MCF 10A (cell line): ENCODE measurements at regions not wholly inside any gene's neighbourhood (a gene's known extent, or its start where the extent isn't known, plus 50 kb on each side); places are given as distances from the start of the nearest gene placed in this dataset.
"Not testable (repeated sequence)": the region's sequence is repeated elsewhere in the genome, so short reads cannot be mapped to it uniquely, and the experiment has no call there.

Experiments
- BruUV-seq: library from RNA; stranded (reverse); fragments of 400-500 nt; replicated peaks from 2 replicates; lab custom pipeline; 2021; lab: Mats Ljungman, UMichigan
- CTCF ChIA-PET: fragments of 300-600 bp; sonication (Branson Sonifier 250); formaldehyde crosslinking; extraction: SDS; loops from one replicate; lab custom pipeline; 2021; ENCODE audit warnings: antibody characterized with exemption, inconsistent platforms; lab: Yijun Ruan, JAX
- POLR2A ChIA-PET: fragments of 300-600, 350-650 bp; sonication (Branson Sonifier 250); formaldehyde crosslinking; extraction: SDS; loops from one replicate; lab custom pipeline; 2020; ENCODE audit warnings: antibody characterized with exemption, inconsistent platforms; lab: Yijun Ruan, JAX
- DNase-seq: peaks from one replicate; pipeline ENCODE4 v3.0.0-alpha.2; 2018; ENCODE audit not compliant: unreplicated experiment
- H3K27ac Mint-ChIP-seq: one replicate; pipeline ENCODE4 v1.8.0; 2022; ENCODE audit warnings: mild to moderate bottlenecking, low read depth, mixed read lengths; ENCODE audit not compliant: unreplicated experiment
- H3K27me3 Mint-ChIP-seq: one replicate; pipeline ENCODE4 v1.8.0; 2022; ENCODE audit warnings: mixed read lengths; ENCODE audit not compliant: insufficient read depth, unreplicated experiment
- H3K36me3 Mint-ChIP-seq: one replicate; pipeline ENCODE4 v1.8.0; 2022; ENCODE audit warnings: mild to moderate bottlenecking, moderate library complexity, mixed read lengths; ENCODE audit not compliant: insufficient read depth, unreplicated experiment
- H3K4me1 Mint-ChIP-seq: one replicate; pipeline ENCODE4 v1.8.0; 2022; ENCODE audit warnings: mixed read lengths; ENCODE audit not compliant: insufficient read depth, unreplicated experiment
- H3K4me3 Mint-ChIP-seq: one replicate; pipeline ENCODE4 v1.8.0; 2022; ENCODE audit warnings: mild to moderate bottlenecking, moderate library complexity, mixed read lengths; ENCODE audit not compliant: unreplicated experiment
- H3K9me3 Mint-ChIP-seq: one replicate; pipeline ENCODE4 v1.8.0; 2022; ENCODE audit warnings: mixed read lengths; ENCODE audit not compliant: unreplicated experiment
- intact Hi-C: fragments of 100-400 bp; cut with micrococcal nuclease; formaldehyde crosslinking; loops from 2 replicates; pipeline ENCODE4 v1.14.1; 2022
- TF ChIP-seq, protein P1 (sequence below): fragments of 200-600 bp; IDR thresholded peaks from one replicate; pipeline ENCODE4 v1.8.0; 2022; ENCODE audit warnings: antibody characterized with exemption, mild to moderate bottlenecking; ENCODE audit not compliant: unreplicated experiment

DNA sequence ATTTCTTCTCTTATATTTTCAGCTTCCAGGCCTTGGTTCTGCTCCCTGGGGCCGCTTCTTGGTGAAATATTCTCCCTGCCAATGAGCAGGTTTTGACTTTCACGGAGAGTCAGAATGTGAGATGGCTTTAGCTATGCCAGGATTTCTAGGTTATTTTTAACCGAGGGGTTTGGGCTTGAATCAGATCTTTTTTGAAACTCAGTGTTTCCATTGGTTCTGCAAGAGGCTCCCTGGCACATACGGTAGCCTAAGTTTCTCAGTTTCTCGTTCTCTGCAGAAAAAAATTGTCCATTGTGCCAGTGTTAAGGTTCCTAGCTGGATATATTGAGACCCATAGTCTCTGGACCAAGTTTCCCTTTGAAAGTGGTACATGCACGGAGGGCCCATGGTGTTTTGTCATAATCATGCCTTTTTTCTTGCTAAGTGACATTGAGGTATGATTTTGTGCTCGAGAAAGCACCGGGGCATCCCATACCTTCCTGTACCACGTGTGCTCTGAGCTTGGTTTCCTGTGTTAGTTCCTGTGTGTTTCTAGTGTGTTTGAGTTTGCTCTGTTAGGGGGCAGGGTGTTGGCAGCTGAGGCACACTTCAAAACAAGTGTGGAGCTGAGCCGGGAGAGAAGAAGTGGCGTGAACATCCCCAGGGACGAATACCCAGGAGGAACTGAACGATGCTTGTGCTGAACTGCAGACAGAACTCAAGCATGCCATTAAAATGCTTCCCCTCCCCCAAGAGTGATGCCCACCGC is 127.2 kb downstream of the HS3ST3B1 start:
- BruUV-seq, result no TSS peak
- no peaks in the 10 kb centered on the region for H3K9me3 Mint-ChIP-seq
- no peaks in the 10 kb centered on the region for H3K27me3 Mint-ChIP-seq
- no peak overlapping the region for H3K4me3 Mint-ChIP-seq
- ChIA-PET POLR2A (interaction anchor here (1.3 kb wide), 1 partner anchor 685 kb away, joined by 3 read pairs; no protein-coding TSS in a partner anchor), CTCF (interaction anchor here (0.6 kb wide), 1 partner anchor 417 kb away, joined by 3 read pairs; no protein-coding TSS in a partner anchor)
- H3K4me1 Mint-ChIP-seq, result peaks cover 8% of the 10 kb centered on the region
- H3K36me3 Mint-ChIP-seq, result no peaks in the 10 kb centered on the region
- DNase-seq, result no peak
- TF ChIP-seq, protein P1, sequence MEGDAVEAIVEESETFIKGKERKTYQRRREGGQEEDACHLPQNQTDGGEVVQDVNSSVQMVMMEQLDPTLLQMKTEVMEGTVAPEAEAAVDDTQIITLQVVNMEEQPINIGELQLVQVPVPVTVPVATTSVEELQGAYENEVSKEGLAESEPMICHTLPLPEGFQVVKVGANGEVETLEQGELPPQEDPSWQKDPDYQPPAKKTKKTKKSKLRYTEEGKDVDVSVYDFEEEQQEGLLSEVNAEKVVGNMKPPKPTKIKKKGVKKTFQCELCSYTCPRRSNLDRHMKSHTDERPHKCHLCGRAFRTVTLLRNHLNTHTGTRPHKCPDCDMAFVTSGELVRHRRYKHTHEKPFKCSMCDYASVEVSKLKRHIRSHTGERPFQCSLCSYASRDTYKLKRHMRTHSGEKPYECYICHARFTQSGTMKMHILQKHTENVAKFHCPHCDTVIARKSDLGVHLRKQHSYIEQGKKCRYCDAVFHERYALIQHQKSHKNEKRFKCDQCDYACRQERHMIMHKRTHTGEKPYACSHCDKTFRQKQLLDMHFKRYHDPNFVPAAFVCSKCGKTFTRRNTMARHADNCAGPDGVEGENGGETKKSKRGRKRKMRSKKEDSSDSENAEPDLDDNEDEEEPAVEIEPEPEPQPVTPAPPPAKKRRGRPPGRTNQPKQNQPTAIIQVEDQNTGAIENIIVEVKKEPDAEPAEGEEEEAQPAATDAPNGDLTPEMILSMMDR, result no peak
- H3K27ac Mint-ChIP-seq, result no peak overlapping the region
- intact Hi-C loops, result no loop called here

DNA sequence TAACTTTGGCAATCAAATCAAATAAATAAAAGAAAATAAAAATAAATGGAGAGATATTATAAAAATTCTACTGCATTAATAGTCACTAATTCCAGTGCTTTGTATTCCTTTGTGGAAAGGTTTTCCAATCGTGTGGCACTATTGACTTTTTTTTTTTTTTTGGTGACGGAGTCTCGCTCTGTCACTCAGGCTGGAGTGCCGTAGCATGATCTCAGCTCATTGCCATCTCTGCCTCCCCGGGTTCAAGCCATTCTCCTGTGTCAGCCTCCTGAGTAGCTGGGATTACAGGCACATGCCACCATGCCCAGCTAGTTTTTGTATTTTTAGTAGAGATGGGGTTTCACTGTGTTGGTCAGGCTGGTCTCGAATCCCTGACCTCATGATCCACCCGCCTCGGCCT is 122.3 kb downstream of the HS3ST3B1 start:
- H3K4me3 Mint-ChIP-seq, POLR2A ChIA-PET, H3K36me3 Mint-ChIP-seq, H3K27me3 Mint-ChIP-seq, H3K4me1 Mint-ChIP-seq, H3K27ac Mint-ChIP-seq, intact Hi-C loops, H3K9me3 Mint-ChIP-seq, CTCF ChIA-PET, BruUV-seq, DNase-seq: not testable (repeated sequence)

DNA sequence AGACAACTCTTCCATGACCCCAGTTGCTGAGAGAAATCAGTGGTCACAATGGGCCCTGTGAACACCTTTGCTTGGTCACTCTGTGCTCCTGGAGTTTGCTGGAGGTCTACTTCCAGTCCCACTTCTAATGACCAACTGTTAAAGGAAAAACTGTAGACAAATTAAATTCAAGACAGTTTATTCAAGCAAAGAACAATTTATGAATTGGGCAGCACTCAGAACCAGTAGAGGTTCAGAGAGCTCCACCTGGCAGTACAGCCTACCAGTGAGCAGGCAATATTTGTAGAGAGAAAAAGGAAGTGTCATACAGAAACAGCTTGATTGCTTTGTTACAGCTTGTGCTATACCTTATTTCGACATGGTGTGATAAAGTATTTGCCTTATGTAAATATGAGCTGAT is 116.5 kb downstream of the HS3ST3B1 start:
- CTCF ChIA-PET, result no interaction called here
- Mint-ChIP-seq H3K9me3 (no peaks in the 10 kb centered on the region), H3K4me3 (no peak overlapping the region), H3K27me3 (no peaks in the 10 kb centered on the region), H3K27ac (no peak overlapping the region), H3K36me3 (no peaks in the 10 kb centered on the region), H3K4me1 (no peaks in the 10 kb centered on the region)
- TF ChIP-seq, protein P1, result no peak
- intact Hi-C loops, result no loop called here
- DNase-seq, result no peak
- BruUV-seq, result no TSS peak
- POLR2A ChIA-PET, result no interaction called here

DNA sequence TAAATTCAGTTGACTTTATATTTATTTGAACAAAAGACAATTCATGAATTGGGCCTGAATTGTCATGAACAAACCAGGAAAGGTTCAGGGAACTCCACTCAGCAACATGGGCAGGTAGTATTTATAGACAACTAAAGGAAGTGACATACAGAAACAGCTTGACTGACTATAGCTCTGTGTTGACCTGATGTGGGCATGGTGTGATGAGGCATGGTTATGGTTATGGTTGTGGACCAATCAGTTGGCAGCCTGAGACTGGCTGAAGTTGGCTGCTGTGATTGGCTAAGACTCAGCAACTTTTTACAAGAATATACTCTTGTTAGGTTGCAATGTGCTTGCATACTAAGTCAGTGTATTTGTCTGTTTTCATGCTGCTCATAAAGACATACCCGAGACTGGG is 108.4 kb downstream of the HS3ST3B1 start:
- no peak for DNase-seq
- CTCF ChIA-PET, result no interaction called here
- intact Hi-C loops, result no loop called here
- POLR2A ChIA-PET, result no interaction called here
- TF ChIP-seq, protein P1, result no peak
- H3K4me3 Mint-ChIP-seq, result no peak overlapping the region
- no peak overlapping the region for H3K27ac Mint-ChIP-seq
- H3K9me3 Mint-ChIP-seq, result no peaks in the 10 kb centered on the region
- H3K27me3 Mint-ChIP-seq, result no peaks in the 10 kb centered on the region
- no TSS peak for BruUV-seq
- no peaks in the 10 kb centered on the region for H3K4me1 Mint-ChIP-seq
- no peaks in the 10 kb centered on the region for H3K36me3 Mint-ChIP-seq
